AG04449 (cell line): ENCODE measurements at regions not wholly inside any gene's neighbourhood (a gene's known extent, or its start where the extent isn't known, plus 50 kb on each side); places are given as distances from the start of the nearest gene placed in this dataset.

Experiments
- CTCF ChIA-PET: fragments of 350-600 bp; formaldehyde crosslinking; extraction: SDS; loops from one replicate; lab custom pipeline; 2021; ENCODE audit warnings: antibody characterized with exemption; lab: Yijun Ruan, JAX
- POLR2A ChIA-PET: fragments of 400-600, 350-600 bp; formaldehyde crosslinking; extraction: SDS; loops from one replicate; lab custom pipeline; 2020; ENCODE audit warnings: antibody characterized with exemption, inconsistent platforms; lab: Yijun Ruan, JAX
- DNase-seq: peaks from one replicate; pipeline ENCODE4 v3.0.0-alpha.2; 2010; ENCODE audit warnings: low read depth, low spot score
- H3K4me3 ChIP-seq: 2 replicates; pipeline ENCODE4 v1.5.1; 2011; ENCODE audit warnings: low read depth, mild to moderate bottlenecking, control low read depth, low read length
- TF ChIP-seq, protein P1 (sequence below): IDR thresholded peaks from one replicate; pipeline ENCODE4 v1.5.1; 2011; ENCODE audit warnings: mild to moderate bottlenecking, moderate library complexity, low read length, control low read depth, inconsistent platforms; ENCODE audit not compliant: insufficient read depth; ENCODE audit errors: missing control alignments

DNA sequence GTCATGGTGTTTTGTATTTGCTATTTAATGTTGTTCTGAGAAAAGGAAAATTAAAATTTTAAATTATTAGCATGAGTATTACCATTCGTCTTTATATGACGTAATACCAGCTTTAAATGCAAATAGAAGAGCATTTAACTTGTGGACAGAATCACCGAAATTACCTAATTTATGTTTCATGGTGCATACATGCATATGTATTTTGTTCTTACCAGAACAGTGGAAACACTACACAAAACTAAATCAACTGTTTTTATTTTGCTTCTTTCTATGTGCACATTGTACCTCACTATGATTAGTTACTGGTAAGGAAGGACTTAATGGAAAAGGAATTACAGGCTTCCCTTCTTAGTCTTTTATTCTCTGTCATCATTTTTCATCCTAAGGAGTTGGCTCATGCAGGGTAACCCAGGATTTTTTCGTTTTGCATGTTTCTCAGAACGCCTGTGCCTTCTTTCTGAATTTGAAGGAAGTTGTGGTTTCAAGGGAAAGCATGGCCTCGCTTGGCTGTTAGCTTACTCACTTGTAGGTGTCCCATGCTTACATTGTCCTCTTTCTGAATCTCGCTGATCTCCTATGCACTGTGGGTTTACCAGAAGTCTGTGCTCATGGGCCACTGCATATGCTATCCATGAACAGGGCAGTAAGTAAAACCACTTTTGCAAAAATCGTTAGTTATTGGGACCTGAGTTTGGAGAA lies 300.0 kb upstream of the PUDP start:
- TF ChIP-seq, protein P1, sequence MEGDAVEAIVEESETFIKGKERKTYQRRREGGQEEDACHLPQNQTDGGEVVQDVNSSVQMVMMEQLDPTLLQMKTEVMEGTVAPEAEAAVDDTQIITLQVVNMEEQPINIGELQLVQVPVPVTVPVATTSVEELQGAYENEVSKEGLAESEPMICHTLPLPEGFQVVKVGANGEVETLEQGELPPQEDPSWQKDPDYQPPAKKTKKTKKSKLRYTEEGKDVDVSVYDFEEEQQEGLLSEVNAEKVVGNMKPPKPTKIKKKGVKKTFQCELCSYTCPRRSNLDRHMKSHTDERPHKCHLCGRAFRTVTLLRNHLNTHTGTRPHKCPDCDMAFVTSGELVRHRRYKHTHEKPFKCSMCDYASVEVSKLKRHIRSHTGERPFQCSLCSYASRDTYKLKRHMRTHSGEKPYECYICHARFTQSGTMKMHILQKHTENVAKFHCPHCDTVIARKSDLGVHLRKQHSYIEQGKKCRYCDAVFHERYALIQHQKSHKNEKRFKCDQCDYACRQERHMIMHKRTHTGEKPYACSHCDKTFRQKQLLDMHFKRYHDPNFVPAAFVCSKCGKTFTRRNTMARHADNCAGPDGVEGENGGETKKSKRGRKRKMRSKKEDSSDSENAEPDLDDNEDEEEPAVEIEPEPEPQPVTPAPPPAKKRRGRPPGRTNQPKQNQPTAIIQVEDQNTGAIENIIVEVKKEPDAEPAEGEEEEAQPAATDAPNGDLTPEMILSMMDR = no peak
- no peak for DNase-seq
- no peak overlapping the region for H3K4me3 ChIP-seq
- ChIA-PET POLR2A (no interaction called here), CTCF (no interaction called here)

DNA sequence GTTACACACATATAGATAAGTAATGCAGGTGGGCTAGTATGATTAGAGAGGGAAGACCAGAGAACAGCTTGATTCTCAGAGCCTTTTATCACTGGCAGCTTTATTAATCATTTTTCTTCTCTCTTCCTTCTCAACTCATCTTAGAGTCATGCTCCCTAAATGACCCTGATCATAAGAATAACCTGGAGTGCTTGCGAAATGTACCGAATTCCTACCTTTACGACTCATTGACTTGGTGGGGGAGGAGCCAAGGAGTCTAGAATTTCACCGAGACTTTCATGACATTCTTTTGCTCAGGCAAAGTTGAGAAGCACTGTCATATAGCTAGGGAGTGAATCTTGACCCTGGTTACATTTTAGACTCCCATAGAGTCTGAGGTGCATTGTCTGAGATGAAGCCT lies 298.9 kb upstream of the PUDP start:
- ChIA-PET POLR2A (no interaction called here), CTCF (no interaction called here)
- H3K4me3 ChIP-seq = no peak overlapping the region
- DNase-seq = no peak
- TF ChIP-seq, protein P1 = no peak

DNA sequence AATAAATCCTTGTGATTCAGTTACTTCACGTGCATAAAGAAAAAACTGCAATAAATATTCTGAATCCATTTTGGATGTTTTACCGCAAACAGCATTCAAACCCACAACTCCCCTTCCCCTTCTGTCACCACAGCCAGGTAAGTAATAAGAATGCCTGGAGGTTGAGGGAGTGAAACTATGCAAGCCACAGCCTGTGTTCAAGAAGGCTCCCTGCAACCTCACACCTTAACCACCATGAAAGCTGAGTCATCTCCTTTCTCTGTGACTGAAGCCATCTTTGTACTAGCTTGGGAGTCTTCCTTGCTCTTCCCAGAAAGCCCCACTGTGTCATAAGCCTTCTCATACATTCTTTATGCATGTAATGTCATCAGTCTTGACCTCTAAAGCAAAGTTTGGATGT lies 297.0 kb upstream of the PUDP start:
- no peak overlapping the region for H3K4me3 ChIP-seq
- POLR2A ChIA-PET = no interaction called here
- DNase-seq = no peak
- CTCF ChIA-PET = no interaction called here
- TF ChIP-seq, protein P1 = no peak

DNA sequence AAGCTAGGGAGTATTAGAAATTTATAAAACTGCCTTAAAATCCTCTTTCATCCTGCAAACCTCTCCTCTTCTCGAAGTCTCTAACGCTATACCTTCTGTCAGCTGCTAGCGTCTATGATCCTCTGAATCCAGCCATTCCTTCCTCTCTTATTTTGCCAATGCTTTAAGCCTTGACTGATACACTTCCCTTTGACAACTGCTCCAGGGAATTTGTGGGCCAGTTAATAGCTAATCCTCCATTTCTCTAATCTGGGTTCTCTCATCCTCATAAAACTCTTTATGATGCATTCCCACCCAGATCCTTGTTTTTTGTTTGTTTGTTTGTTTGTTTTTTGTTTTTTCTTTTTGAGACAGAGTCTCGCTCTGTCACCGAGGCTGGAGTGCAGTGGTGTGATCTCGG lies 293.6 kb upstream of the PUDP start:
- TF ChIP-seq, protein P1 = no peak
- ChIA-PET POLR2A (no interaction called here), CTCF (no interaction called here)
- no peak overlapping the region for H3K4me3 ChIP-seq
- no peak for DNase-seq

DNA sequence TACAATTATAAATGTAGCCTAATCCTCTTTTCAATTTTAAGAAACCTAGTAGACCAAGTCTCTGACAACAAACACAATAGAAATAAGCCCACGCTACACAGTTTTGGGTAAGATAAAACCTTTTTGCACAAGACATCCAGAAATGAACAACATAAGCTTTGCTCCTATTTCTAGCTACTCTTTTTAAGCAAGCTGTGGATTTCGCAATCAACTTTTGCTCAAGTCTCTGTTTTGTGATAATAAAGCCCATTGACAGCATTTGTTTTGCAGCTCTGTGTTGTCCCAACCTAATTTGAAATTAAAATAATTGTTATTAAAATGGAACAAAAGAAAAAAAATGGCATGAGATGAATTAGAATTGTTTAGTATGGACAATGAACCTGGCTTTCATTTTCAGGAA lies 287.9 kb upstream of the PUDP start:
- POLR2A ChIA-PET = no interaction called here
- DNase-seq = no peak
- TF ChIP-seq, protein P1 = no peak
- no peak overlapping the region for H3K4me3 ChIP-seq
- CTCF ChIA-PET = no interaction called here

DNA sequence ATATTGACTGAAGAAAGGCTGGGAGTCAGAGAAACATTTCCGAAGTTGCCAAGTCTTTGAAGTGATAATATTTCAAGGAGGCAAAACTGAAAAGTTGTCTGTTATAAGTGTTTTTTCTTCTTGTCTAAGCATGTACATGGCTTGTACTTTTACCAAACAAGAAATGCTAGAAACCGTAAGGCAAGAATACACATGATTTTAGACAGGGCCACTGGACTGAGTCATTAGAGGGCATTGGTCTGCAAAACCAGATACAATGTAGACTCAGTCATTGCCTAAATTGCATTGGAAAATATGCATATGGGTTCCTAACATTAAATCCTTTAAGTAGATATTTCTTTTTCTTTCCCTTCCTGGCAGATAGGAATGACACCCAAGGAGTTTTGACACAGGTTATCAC lies 284.9 kb upstream of the PUDP start:
- H3K4me3 ChIP-seq = no peak overlapping the region
- POLR2A ChIA-PET = no interaction called here
- DNase-seq = no peak
- TF ChIP-seq, protein P1 = no peak
- CTCF ChIA-PET = no interaction called here
